ENCODE measurements at regions not wholly inside any gene's neighbourhood (a gene's known extent, or its start where the extent isn't known, plus 50 kb on each side); places are given as distances from the start of the nearest gene placed in this dataset.

DNA sequence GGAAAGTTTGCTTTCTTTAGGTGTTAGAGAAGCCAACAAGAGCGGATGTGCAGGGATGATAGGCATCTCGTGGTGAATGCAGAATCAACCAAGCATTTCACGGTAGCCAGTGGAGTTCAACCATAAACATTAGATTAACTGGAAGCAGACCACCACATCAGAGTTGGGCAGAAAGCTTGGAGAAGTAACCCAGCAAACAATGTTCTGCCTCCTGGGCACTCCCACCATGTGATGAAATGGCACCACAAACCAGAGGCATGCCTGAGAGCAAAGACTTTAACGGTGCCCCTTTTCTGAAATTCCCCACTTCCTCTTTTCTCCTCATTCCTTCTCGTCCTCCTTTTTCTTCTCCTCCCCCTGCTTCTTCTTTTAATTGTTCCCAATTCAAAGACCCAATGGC is 193.5 kb upstream of the ANKFN1 start:
- TF ChIP-seq, protein P1, sequence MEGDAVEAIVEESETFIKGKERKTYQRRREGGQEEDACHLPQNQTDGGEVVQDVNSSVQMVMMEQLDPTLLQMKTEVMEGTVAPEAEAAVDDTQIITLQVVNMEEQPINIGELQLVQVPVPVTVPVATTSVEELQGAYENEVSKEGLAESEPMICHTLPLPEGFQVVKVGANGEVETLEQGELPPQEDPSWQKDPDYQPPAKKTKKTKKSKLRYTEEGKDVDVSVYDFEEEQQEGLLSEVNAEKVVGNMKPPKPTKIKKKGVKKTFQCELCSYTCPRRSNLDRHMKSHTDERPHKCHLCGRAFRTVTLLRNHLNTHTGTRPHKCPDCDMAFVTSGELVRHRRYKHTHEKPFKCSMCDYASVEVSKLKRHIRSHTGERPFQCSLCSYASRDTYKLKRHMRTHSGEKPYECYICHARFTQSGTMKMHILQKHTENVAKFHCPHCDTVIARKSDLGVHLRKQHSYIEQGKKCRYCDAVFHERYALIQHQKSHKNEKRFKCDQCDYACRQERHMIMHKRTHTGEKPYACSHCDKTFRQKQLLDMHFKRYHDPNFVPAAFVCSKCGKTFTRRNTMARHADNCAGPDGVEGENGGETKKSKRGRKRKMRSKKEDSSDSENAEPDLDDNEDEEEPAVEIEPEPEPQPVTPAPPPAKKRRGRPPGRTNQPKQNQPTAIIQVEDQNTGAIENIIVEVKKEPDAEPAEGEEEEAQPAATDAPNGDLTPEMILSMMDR (conservative IDR thresholded peaks at IDR 0.05; ENCODE audit: low read depth, low read length) = no peak
- TF ChIP-seq EZH2phosphoT487 (IDR thresholded peaks at IDR 0.05; ENCODE audit: borderline replicate concordance, low read length) (no peak), EZH2 (IDR thresholded peaks at IDR 0.05; ENCODE audit: low read length, unreplicated experiment) (no peak)
